Colonic mucosa (tissue), 4 donors: ENCODE measurements at regions not wholly inside any gene's neighbourhood (a gene's known extent, or its start where the extent isn't known, plus 50 kb on each side); places are given as distances from the start of the nearest gene placed in this dataset.

Source experiments
- DNase-seq: peaks from one replicate; pipeline ENCODE4 v3.0.0-alpha.2; 2020
- H3K27ac ChIP-seq: fragments of 200-600 bp; one replicate; pipeline ENCODE4 v1.8.0; 2021
- H3K27me3 ChIP-seq: fragments of 200-600 bp; one replicate; pipeline ENCODE4 v1.8.0; 2021
- H3K36me3 ChIP-seq: fragments of 200-600 bp; one replicate; pipeline ENCODE4 v1.8.0; 2021
- H3K4me1 ChIP-seq: fragments of 200-600 bp; one replicate; pipeline ENCODE4 v1.8.0; 2021; ENCODE audit warnings: mild to moderate bottlenecking
- H3K4me3 ChIP-seq: fragments of 200-600 bp; one replicate; pipeline ENCODE4 v1.8.0; 2021
- H3K9ac ChIP-seq, 2 donors: one replicate each; pipeline ENCODE4 v1.7.0; 2013; ENCODE audit warnings: control low read depth in 2 of 2, low read depth in 2 of 2, low read length in 2 of 2
- H3K9me3 ChIP-seq: fragments of 200-600 bp; one replicate; pipeline ENCODE4 v1.8.0; 2021
- intact Hi-C: fragments of 100-400 bp; cut with DNase I; formaldehyde crosslinking; loops from one replicate; pipeline ENCODE4 v1.14.1; 2022
- TF ChIP-seq, protein P1 (sequence below): fragments of 200-600 bp; IDR thresholded peaks from one replicate; pipeline ENCODE4 v1.8.0; 2022; ENCODE audit warnings: antibody characterized with exemption, mild to moderate bottlenecking
- donor health status: healthy.
- donor health status: DM: no; HTN: no; CAD: no.
- donor health status: DM: no; HTN: no; CAD: no.

DNA sequence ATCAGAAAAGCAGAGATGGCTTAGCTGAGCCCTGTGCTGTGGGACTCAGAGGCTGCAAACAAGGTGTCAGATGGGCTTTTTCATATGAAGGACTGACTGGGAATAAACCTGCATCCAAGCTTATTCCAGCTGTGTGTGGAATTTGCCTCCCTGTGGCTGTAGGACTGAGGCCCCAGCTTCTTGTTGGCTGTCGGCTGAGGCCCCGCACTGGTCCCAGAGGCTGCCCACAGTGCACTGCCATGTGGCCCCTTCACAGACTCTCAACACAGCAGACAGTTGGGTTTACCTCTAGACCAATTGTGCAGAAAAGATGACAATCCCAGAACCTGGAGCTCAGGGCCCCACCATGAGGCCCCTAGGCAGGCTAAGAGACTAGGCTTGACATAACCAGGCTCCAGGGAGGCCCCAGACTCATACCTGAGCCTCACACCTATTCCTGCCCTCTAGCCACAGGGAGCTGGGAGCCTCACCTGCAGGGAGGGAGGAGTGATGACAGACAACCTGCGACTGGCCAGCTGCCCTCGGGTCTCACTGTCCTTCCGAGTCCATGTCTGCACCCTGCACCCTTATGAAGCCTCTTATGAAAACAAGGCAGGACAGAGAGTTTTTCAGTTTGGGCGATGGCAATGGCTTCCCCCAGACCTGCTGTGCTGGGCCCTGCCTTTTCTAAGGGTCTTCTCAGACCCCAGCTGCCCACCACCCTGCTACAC is 615.5 kb downstream of the NPHP4 start:
- H3K27ac ChIP-seq = no peak overlapping the region
- H3K27me3 ChIP-seq = no peaks in the 10 kb centered on the region
- intact Hi-C loops = no loop called here
- DNase-seq = no peak
- no peaks in the 10 kb centered on the region for H3K36me3 ChIP-seq
- H3K4me3 ChIP-seq = no peak overlapping the region
- H3K9ac ChIP-seq = no peak overlapping the region
- no peaks in the 10 kb centered on the region for H3K9me3 ChIP-seq
- TF ChIP-seq, protein P1, sequence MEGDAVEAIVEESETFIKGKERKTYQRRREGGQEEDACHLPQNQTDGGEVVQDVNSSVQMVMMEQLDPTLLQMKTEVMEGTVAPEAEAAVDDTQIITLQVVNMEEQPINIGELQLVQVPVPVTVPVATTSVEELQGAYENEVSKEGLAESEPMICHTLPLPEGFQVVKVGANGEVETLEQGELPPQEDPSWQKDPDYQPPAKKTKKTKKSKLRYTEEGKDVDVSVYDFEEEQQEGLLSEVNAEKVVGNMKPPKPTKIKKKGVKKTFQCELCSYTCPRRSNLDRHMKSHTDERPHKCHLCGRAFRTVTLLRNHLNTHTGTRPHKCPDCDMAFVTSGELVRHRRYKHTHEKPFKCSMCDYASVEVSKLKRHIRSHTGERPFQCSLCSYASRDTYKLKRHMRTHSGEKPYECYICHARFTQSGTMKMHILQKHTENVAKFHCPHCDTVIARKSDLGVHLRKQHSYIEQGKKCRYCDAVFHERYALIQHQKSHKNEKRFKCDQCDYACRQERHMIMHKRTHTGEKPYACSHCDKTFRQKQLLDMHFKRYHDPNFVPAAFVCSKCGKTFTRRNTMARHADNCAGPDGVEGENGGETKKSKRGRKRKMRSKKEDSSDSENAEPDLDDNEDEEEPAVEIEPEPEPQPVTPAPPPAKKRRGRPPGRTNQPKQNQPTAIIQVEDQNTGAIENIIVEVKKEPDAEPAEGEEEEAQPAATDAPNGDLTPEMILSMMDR = no peak
- no peaks in the 10 kb centered on the region for H3K4me1 ChIP-seq

DNA sequence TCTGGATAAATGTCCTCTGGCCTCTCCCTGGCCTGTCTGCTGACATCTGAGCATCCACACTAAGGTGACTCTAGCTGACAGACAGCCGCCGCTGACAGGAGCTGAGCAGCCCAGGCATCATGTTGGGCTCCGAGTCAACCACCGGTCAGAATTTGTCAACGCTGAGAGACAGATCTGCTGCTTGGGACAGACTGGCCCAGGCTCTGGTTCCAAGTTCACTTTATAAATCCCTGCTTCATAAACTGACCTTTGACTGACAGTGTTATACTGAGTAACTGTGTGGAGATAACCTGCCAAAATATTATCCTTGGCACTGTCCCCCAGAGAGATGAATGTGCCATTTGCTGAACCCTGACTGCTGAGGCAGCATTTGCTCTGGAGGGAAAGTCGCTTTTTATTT is 616.7 kb downstream of the NPHP4 start:
- intact Hi-C loops = no loop called here
- Histone ChIP-seq H3K27me3 (no peaks in the 10 kb centered on the region), H3K27ac (no peak overlapping the region), H3K9me3 (no peaks in the 10 kb centered on the region), H3K4me1 (no peaks in the 10 kb centered on the region), H3K9ac (no peak overlapping the region), H3K36me3 (no peaks in the 10 kb centered on the region), H3K4me3 (no peak overlapping the region)
- TF ChIP-seq, protein P1 = no peak
- DNase-seq = no peak

DNA sequence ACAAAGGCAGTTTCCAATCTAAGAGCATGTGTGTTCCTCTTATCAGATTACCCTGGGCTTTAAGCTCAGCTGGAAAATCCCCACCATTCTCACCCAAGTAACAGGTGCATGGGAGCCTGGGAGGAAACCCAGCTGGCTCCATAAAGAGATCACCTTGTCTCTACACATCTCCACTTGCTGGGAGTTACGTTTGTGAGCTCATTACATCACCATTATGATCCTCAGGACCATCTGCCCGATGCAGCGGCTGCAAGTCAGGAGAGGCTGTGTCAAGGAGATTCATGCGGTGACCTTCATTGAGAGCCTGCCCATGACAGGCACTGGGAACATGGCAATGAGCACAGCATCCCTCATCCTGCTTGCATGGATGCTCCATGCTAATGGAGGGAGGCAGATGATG is 618.0 kb downstream of the NPHP4 start:
- TF ChIP-seq, protein P1 = no peak
- Histone ChIP-seq H3K27ac (no peak overlapping the region), H3K4me1 (no peaks in the 10 kb centered on the region), H3K27me3 (no peaks in the 10 kb centered on the region), H3K36me3 (no peaks in the 10 kb centered on the region), H3K4me3 (no peak overlapping the region), H3K9me3 (no peaks in the 10 kb centered on the region), H3K9ac (no peak overlapping the region)
- DNase-seq = no peak
- intact Hi-C loops = no loop called here

DNA sequence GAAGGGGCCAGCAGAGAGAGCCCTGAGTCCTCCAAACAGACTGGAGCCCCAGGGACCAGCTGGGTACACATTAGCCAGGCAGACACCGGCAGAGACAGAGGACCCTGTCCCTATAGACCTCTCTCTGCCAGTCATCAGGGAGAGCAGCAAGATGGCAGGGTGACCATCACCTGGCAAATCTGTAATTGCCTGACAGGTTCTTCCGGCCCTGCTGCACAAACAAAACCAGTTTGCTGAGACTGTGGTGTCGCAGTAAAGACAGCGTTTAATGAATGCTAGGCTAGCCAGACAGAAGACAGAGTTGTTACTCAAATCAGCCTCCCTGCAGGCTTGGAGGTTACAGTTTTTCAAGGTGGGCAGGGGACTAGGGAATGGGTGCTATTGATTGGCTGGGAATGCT is 618.9 kb downstream of the NPHP4 start:
- TF ChIP-seq, protein P1 = no peak
- Histone ChIP-seq H3K36me3 (no peaks in the 10 kb centered on the region), H3K9ac (no peak overlapping the region), H3K27ac (no peak overlapping the region), H3K4me3 (no peak overlapping the region), H3K27me3 (no peaks in the 10 kb centered on the region), H3K9me3 (no peaks in the 10 kb centered on the region), H3K4me1 (no peaks in the 10 kb centered on the region)
- no peak for DNase-seq
- intact Hi-C loops = no loop called here

DNA sequence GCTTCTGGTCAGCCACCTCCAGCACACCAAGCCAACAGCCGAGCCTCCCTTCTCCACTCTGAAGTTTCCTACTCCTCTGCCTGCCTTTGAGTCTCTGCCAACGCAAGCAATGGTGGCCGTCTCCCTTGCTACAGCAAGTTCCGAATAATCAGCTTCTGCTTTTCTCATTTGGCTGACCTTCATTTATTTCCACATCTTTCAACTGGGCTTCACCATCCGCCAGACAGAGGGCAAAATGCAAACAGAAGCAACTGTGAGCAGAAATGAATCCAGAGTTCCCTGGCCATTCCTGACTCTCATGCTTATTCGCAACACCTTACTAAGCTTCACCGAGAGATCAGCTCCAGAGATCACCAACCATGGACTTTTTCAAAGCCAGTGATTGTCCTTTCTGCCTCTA is 621.0 kb downstream of the NPHP4 start:
- Histone ChIP-seq H3K4me3 (no peak overlapping the region), H3K27ac (no peak overlapping the region), H3K9me3 (no peaks in the 10 kb centered on the region), H3K36me3 (no peaks in the 10 kb centered on the region), H3K9ac (no peak overlapping the region), H3K27me3 (no peaks in the 10 kb centered on the region), H3K4me1 (no peaks in the 10 kb centered on the region)
- TF ChIP-seq, protein P1 = no peak
- DNase-seq = no peak
- intact Hi-C loops = no loop called here
